ENCODE measurements at regions not wholly inside any gene's neighbourhood (a gene's known extent, or its start where the extent isn't known, plus 50 kb on each side); places are given as distances from the start of the nearest gene placed in this dataset.

DNA sequence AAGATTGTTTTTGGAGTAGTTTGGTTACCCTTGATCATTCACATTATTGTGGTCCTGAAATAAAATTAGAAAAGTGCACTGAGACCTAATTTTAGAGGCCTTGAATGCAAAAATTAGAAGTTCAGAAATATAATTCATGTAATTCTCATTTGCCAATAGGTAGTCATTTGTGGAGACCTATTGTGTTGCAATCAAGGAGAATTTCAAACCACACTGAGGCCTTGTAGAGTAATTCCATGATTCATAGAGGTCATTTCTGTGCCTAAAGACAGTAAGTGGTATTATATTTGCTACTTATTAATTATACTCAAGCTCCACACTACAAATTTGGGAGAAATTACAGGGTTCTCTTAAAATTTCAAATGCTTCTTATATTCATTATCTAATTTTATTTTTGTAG lies 946.8 kb upstream of the POT1 start:
- TF ChIP-seq, protein P1, sequence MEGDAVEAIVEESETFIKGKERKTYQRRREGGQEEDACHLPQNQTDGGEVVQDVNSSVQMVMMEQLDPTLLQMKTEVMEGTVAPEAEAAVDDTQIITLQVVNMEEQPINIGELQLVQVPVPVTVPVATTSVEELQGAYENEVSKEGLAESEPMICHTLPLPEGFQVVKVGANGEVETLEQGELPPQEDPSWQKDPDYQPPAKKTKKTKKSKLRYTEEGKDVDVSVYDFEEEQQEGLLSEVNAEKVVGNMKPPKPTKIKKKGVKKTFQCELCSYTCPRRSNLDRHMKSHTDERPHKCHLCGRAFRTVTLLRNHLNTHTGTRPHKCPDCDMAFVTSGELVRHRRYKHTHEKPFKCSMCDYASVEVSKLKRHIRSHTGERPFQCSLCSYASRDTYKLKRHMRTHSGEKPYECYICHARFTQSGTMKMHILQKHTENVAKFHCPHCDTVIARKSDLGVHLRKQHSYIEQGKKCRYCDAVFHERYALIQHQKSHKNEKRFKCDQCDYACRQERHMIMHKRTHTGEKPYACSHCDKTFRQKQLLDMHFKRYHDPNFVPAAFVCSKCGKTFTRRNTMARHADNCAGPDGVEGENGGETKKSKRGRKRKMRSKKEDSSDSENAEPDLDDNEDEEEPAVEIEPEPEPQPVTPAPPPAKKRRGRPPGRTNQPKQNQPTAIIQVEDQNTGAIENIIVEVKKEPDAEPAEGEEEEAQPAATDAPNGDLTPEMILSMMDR (conservative IDR thresholded peaks at IDR 0.05; ENCODE audit: low read depth in 2 of 2) = no peak
- TF ChIP-seq EZH2phosphoT487 (IDR thresholded peaks at IDR 0.05; ENCODE audit: unreplicated experiment) (no peak), POLR2AphosphoS5 (IDR thresholded peaks at IDR 0.05; ENCODE audit: low read depth) (no peak)

Data from GM23338 (cell line).